GM18505 (cell line): ENCODE measurements at regions not wholly inside any gene's neighbourhood (a gene's known extent, or its start where the extent isn't known, plus 50 kb on each side); places are given as distances from the start of the nearest gene placed in this dataset.
"Not testable (repeated sequence)": the region's sequence is repeated elsewhere in the genome, so short reads cannot be mapped to it uniquely, and the experiment has no call there.

Experiments used
- ATAC-seq: cut with Tn5 transposase; IDR thresholded peaks from one replicate; pipeline ENCODE4 v1.9.1; 2021; ENCODE audit not compliant: unreplicated experiment
- POLR2A ChIP-seq: IDR thresholded peaks from 4 replicates; pipeline ENCODE4 v1.6.1; 2011; ENCODE audit warnings: borderline replicate concordance; ENCODE audit not compliant: insufficient read depth, insufficient read length; ENCODE audit errors: extremely low read depth

GRCh38 chr3:39671600-39671999 is 137.8 kb upstream of the MYRIP start:
- no peak for ATAC-seq
- no peak for TF ChIP-seq POLR2A

GRCh38 chr3:39705351-39705900 is 104.0 kb upstream of the MYRIP start:
- TF ChIP-seq POLR2A: no peak
- ATAC-seq: no peak

- TF ChIP-seq POLR2A: no peak
- ATAC-seq: no peak
Observed at GRCh38 chr3:39707314-39707909, 102.0 kb upstream of the MYRIP start.

GRCh38 chr3:39712413-39713048 is 96.9 kb upstream of the MYRIP start:
- ATAC-seq: no peak
- no peak for TF ChIP-seq POLR2A

GRCh38 chr3:39713341-39713740 is 96.1 kb upstream of the MYRIP start:
- ATAC-seq: not testable (repeated sequence)

- TF ChIP-seq POLR2A: no peak
- no peak for ATAC-seq
Observed at GRCh38 chr3:39716849-39717248, 92.6 kb upstream of the MYRIP start.

- TF ChIP-seq POLR2A: no peak
- ATAC-seq: no peak
Observed at GRCh38 chr3:39718674-39719595, 90.5 kb upstream of the MYRIP start.

- no peak for ATAC-seq
- TF ChIP-seq POLR2A: no peak
Observed at GRCh38 chr3:39721076-39721475, 88.3 kb upstream of the MYRIP start.

- no peak for TF ChIP-seq POLR2A
- ATAC-seq: no peak
Observed at GRCh38 chr3:39724233-39724846, 85.1 kb upstream of the MYRIP start.

- ATAC-seq: no peak
- TF ChIP-seq POLR2A: no peak
Observed at GRCh38 chr3:39725321-39725720, 84.1 kb upstream of the MYRIP start.

- no peak for TF ChIP-seq POLR2A
- ATAC-seq: no peak
Observed at GRCh38 chr3:39727415-39727814, 82.0 kb upstream of the MYRIP start.

- no peak for TF ChIP-seq POLR2A
- ATAC-seq: no peak
Observed at GRCh38 chr3:39733804-39734203, 75.6 kb upstream of the MYRIP start.

GRCh38 chr3:39739658-39740057 is 69.8 kb upstream of the MYRIP start:
- not testable (repeated sequence) for ATAC-seq

- no peak for ATAC-seq
- TF ChIP-seq POLR2A: no peak
Observed at GRCh38 chr3:39744746-39745145, 64.7 kb upstream of the MYRIP start.

- ATAC-seq: no peak
- TF ChIP-seq POLR2A: no peak
Observed at GRCh38 chr3:39748002-39748401, 61.4 kb upstream of the MYRIP start.
